ENCODE measurements at regions not wholly inside any gene's neighbourhood (a gene's known extent, or its start where the extent isn't known, plus 50 kb on each side); places are given as distances from the start of the nearest gene placed in this dataset.

- TF ChIP-seq JUND (CRISPR knock-in tag; IDR thresholded peaks at IDR 0.05), result no peak
- TF ChIP-seq EED (CRISPR knock-in tag; IDR thresholded peaks at IDR 0.05), result no peak
- no peak for TF ChIP-seq JUNB (CRISPR knock-in tag; IDR thresholded peaks at IDR 0.05; ENCODE audit: borderline replicate concordance)
- no peak for TF ChIP-seq MLLT10 (CRISPR knock-in tag; IDR thresholded peaks at IDR 0.05)
- TF ChIP-seq MAFK (conservative IDR thresholded peaks at IDR 0.05 in 1 of 2, IDR thresholded peaks at IDR 0.05 in 1 of 2; ENCODE audit: low read length in 2 of 2), result no peak
- TF ChIP-seq POLR2A (IDR thresholded peaks at IDR 0.05; ENCODE audit: insufficient read depth in 1 of 2, low read depth in 2 of 2, low read length in 2 of 2), result no peak
- no peak for TF ChIP-seq ZFP82 (CRISPR knock-in tag; IDR thresholded peaks at IDR 0.05; ENCODE audit: borderline replicate concordance)
- TF ChIP-seq HNF1A (IDR thresholded peaks at IDR 0.05; ENCODE audit: low read depth), result no peak
- no peak for TF ChIP-seq HNF1A (CRISPR knock-in tag; IDR thresholded peaks at IDR 0.05; ENCODE audit: borderline replicate concordance)
- no peak for TF ChIP-seq ZBTB1 (CRISPR knock-in tag; IDR thresholded peaks at IDR 0.05; ENCODE audit: borderline replicate concordance)
Observed at GRCh38 chr17:15091825-15092224, 173.3 kb downstream of the PMP22 start.

All from HepG2 (cell line).